ENCODE measurements at regions not wholly inside any gene's neighbourhood (a gene's known extent, or its start where the extent isn't known, plus 50 kb on each side); places are given as distances from the start of the nearest gene placed in this dataset.

DNA sequence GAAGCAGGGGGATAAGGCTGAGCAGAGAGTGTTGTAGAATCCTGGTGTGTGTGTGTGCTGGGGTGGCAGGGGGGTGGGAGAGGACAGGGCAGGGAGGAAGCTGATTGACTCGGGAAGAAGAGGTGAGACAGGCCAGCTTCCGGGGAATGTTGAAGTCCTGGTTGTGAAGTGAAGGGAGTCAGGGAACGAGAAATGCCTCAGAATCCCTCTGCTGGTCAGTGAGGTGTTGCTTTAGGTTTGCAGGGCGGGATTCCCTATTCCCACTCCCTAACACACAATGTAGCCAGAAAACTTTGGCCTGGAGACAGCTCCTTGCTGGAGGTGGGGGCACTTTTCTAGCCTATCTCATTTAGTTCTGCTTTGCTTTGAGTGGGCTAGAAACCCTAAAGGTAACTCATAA lies 265.1 kb downstream of the HAUS1 start:
- ATAC-seq, result no peak
- H3K27ac Mint-ChIP-seq, result no peak overlapping the region
- H3K4me3 Mint-ChIP-seq, result no peak overlapping the region
- H3K9me3 Mint-ChIP-seq, result peaks cover 6% of the 10 kb centered on the region
- no peaks in the 10 kb centered on the region for H3K36me3 Mint-ChIP-seq
- no peaks in the 10 kb centered on the region for H3K27me3 Mint-ChIP-seq
- H3K4me1 Mint-ChIP-seq, result no peaks in the 10 kb centered on the region

DNA sequence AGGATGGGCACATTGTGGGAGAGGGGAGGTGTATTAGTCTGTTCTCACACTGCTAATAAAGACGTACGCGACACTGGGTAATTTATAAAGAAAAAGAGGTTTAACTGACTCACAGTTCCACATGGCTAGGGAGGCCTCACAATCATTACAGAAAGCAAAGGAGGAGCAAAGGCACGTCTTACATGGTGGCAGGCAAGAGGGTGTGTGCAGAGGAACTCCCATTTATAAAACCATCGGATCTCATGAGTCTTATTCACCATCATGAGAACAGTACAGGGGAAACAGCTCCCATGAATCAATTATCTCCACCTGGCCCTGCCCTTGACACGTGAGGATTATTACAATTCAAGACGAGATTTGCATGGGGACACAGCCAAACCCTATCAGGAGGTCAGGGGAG lies 266.7 kb downstream of the HAUS1 start:
- Mint-ChIP-seq H3K9me3 (peaks cover 6% of the 10 kb centered on the region), H3K4me3 (no peak overlapping the region), H3K4me1 (no peaks in the 10 kb centered on the region), H3K27me3 (no peaks in the 10 kb centered on the region), H3K27ac (no peak overlapping the region), H3K36me3 (no peaks in the 10 kb centered on the region)
- no peak for ATAC-seq

DNA sequence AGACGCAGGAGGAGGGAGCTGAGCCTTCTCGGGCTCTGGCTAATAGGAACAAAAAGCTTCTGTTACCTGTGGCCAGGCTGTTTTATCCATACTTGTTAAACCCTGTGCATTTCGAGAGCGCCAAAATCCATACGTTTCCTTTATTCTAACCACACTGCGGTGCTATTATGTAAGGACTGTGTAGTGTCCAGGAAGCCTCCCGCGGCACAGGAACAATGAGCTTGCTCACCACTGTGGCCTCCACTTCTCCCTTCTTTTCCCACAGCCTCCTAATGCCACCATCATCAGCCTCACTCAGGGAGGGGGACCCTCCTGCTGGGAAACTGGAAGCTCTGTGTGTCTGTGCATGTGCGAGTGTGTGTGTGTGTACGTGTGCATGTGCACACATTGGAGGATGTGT lies 268.5 kb downstream of the HAUS1 start:
- H3K27me3 Mint-ChIP-seq, result no peaks in the 10 kb centered on the region
- ATAC-seq, result no peak
- H3K9me3 Mint-ChIP-seq, result peaks cover 6% of the 10 kb centered on the region
- H3K36me3 Mint-ChIP-seq, result no peaks in the 10 kb centered on the region
- H3K4me3 Mint-ChIP-seq, result no peak overlapping the region
- no peaks in the 10 kb centered on the region for H3K4me1 Mint-ChIP-seq
- no peak overlapping the region for H3K27ac Mint-ChIP-seq

DNA sequence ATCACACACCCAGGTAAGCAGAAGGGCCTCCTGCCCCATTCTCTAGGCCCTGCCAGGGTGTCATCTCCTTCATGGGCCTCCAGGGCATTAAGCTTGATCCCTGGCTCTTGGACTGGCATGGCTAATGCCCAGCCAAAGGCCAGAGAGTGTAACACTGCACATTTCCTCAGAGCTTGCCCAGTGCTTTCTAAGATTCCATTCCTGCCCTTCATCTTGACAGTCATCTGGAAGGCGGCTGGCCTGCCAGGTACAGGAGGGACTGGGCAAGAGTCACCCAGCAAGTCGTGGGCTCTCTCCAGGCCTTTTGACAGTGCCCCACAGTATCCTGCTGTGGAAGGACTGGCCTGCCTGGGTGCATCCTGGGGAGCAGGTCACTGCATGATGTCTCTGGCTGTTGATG lies 268.9 kb downstream of the HAUS1 start:
- Mint-ChIP-seq H3K9me3 (peaks cover 6% of the 10 kb centered on the region), H3K27ac (no peak overlapping the region), H3K4me3 (no peak overlapping the region), H3K27me3 (no peaks in the 10 kb centered on the region), H3K36me3 (no peaks in the 10 kb centered on the region), H3K4me1 (no peaks in the 10 kb centered on the region)
- no peak for ATAC-seq

DNA sequence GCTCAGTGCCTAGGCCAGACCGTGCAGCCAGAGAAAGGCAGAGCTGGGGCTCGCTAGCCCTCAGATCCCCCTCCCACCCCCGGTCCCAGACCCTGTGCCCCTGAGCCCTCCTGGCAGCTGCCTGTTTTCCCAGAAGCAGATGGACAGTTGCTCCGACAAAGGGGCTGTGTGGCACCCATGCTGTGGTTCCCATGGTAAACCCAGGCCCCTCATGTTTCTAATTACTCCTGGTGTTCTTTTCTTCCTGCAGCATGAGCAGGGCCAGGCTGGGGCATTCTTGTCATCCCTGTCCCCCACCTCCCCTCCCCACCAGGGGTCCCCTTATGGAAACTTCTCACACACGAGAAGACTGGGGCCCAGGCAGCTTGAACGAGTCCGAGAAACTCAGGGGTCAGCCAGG lies 269.6 kb downstream of the HAUS1 start:
- ATAC-seq, result no peak
- Mint-ChIP-seq H3K9me3 (peaks cover 6% of the 10 kb centered on the region), H3K27ac (no peak overlapping the region), H3K27me3 (no peaks in the 10 kb centered on the region), H3K36me3 (no peaks in the 10 kb centered on the region), H3K4me3 (no peak overlapping the region), H3K4me1 (no peaks in the 10 kb centered on the region)

DNA sequence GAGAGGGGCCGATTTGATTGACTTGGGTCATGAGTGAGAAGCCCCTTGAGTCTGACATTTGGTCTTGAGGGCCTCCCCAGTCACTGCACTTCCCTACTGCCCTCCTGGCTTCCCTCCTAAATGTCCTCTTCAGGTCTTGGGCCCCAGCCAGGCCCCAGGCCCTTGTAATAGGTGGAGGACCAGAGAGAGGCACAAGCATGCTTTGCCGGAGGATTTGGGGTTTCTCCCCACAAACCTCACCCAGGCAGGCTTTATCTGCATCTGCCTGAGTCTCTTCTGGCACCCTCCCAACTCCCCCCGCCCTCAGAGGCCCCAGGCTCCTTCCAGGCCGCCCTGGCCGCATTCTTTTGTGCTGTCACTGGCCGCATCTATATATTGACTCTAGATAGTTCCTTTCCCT lies 270.7 kb downstream of the HAUS1 start:
- H3K36me3 Mint-ChIP-seq, result no peaks in the 10 kb centered on the region
- H3K27ac Mint-ChIP-seq, result no peak overlapping the region
- H3K4me3 Mint-ChIP-seq, result no peak overlapping the region
- H3K27me3 Mint-ChIP-seq, result no peaks in the 10 kb centered on the region
- H3K9me3 Mint-ChIP-seq, result peaks cover 6% of the 10 kb centered on the region
- ATAC-seq, result no peak
- H3K4me1 Mint-ChIP-seq, result no peaks in the 10 kb centered on the region

DNA sequence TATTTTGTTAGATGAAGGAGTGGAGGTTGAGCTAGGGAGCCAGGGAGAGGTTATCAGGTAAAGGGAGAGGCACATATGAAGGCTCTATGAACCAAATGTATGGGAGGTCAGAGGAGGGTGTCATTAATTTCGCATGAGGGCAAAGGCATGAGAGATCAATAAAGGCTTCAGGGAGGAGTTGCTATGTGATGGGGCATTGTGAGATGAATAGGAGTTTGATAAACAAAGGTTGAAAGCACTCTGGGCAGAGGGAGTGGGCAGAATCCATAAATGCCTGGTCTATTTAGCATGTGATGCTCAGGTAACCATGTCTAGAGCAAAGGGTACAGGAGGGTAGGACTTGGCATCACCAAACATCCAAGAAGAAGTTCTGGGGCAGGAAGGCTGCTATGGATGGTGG lies 273.4 kb downstream of the HAUS1 start:
- no peaks in the 10 kb centered on the region for H3K36me3 Mint-ChIP-seq
- H3K27me3 Mint-ChIP-seq, result peaks cover 5% of the 10 kb centered on the region
- no peaks in the 10 kb centered on the region for H3K9me3 Mint-ChIP-seq
- ATAC-seq, result no peak
- H3K4me1 Mint-ChIP-seq, result no peaks in the 10 kb centered on the region
- H3K4me3 Mint-ChIP-seq, result no peak overlapping the region
- no peak overlapping the region for H3K27ac Mint-ChIP-seq

DNA sequence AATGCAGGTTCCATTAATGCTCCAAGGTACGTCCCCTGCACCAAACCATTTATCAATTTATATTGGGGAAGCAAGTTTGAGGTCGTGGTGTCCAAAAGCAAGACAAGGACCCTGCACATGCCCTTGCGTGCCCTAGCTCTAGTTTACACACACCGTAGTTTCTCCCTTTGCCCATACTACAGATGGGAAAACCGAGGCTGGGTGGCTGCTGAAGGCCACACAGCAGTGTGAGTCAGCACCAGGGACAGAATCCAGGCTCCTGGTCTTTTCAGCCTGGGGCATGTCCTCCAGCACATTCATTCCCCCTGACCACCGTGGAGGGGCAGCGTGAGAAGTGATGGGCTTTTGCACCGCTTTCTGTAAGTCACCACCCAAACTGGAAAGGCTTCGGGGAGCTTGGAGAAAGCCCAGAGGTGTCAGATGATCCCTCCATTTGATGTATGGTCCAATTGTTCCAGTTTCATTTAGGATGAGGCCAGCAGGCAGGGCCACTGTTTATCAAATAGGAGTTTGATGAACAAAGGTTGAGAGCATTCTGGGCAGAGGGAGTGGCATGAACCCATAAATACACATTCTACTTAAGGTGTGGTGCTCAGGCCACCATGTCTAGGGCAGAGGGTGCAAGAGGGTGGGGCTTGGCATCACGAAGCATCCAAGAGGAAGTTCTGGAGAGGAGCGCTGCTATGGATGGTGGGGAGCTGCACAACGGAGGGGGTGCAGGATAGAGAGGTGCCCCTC lies 274.1 kb downstream of the HAUS1 start:
- no peak for ATAC-seq
- Mint-ChIP-seq H3K27ac (no peak overlapping the region), H3K4me3 (no peak overlapping the region), H3K4me1 (no peaks in the 10 kb centered on the region), H3K27me3 (peaks cover 11% of the 10 kb centered on the region), H3K36me3 (no peaks in the 10 kb centered on the region), H3K9me3 (no peaks in the 10 kb centered on the region)

DNA sequence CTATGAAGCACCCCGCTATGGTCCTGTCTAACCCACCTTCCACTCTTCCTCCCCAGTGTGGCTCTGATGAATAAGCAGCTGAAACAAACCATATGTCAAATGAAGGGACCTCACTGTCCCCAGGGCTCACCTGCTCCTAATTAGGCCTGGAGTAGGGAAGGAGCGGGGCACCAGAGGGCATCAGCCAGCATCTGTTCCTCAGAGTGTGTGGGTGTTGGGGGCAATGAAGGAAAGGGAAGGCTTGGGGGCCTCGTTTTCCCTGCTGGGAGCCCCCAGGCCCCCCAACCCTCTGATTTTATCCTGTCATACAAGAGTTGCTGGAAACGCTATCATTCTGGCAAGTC lies 274.7 kb downstream of the HAUS1 start:
- Mint-ChIP-seq H3K27me3 (peaks cover 13% of the 10 kb centered on the region), H3K9me3 (no peaks in the 10 kb centered on the region), H3K36me3 (no peaks in the 10 kb centered on the region), H3K4me1 (no peaks in the 10 kb centered on the region), H3K27ac (no peak overlapping the region), H3K4me3 (no peak overlapping the region)
- no peak for ATAC-seq

DNA sequence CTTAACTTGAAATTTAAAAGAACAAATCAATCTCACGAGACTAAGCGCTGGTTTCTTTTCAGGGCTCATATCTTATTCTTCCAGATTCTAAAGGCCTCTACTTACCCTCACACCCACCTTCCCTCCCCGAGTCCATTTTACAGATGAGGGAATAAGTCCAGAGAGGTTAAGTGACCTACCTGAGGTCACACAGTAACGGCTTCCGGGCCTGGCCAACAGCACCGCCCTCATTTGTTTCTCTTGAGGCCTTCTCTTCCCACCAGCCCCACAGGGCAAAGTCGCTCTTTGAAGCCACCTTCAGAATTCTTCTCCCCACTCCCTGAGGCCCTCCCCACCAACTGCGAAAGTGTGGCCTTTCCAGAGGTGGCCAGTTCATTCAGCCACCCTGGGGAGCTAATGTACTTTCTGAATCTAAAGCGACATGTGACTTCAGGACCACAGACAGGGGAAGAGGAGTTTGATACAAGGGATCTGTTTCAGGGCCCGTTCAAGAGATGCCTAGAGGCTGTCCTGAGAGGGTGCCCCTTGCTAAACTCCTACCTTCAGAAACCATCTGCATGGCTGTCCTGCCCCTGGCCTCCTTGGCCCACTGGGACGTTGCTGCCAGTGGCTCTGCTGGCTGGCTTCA lies 275.3 kb downstream of the HAUS1 start:
- Mint-ChIP-seq H3K9me3 (no peaks in the 10 kb centered on the region), H3K4me1 (no peaks in the 10 kb centered on the region), H3K27ac (no peak overlapping the region), H3K4me3 (no peak overlapping the region), H3K27me3 (peaks cover 19% of the 10 kb centered on the region), H3K36me3 (no peaks in the 10 kb centered on the region)
- no peak for ATAC-seq

DNA sequence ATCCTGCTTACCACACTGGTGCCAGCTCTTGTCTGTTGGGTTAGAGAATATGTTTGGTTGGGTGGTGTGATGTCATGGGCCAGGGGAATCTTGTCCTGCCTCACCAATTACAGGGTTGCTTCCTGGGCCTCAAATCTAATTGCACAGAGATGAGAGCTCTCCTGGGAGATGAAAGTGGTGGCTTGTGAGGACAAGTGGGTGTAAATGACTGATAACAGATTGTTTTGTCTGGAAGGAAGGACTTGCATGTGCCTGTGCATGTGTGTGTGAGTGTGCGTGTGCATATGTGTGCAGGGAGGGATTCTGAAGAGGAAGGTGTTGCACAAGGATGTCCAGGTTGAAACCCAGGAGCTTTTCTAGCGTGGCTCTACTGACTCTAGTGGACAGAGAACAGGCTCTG lies 271.9 kb downstream of the LOXHD1 start:
- Mint-ChIP-seq H3K27ac (no peak overlapping the region), H3K4me3 (no peak overlapping the region)

DNA sequence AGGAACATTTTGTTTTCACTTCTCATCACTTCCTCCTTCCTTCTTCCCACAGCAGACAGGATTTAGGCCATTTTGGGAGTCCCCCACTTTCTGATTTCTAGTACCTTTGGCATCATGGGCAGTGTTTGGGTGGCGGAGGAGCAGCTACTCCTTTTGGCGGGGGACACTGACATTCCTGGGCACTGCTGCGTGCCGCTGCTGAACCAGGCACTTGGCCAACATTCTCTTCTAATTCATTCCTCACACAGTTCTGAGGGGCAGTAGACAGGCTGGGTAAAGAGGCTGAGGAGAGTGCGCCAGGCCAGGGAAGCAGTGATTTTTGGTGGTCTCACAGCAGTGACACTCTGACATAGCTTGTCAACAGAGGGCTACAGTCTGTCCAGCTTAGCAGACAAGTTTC lies 270.2 kb downstream of the LOXHD1 start:
- Mint-ChIP-seq H3K36me3 (no peaks in the 10 kb centered on the region), H3K27ac (no peak overlapping the region), H3K27me3 (peaks cover 31% of the 10 kb centered on the region), H3K9me3 (no peaks in the 10 kb centered on the region), H3K4me3 (no peak overlapping the region), H3K4me1 (no peaks in the 10 kb centered on the region)
- ATAC-seq, result no peak

More for the DNA sequence above, 271.9 kb downstream of the LOXHD1 start:
- ATAC-seq, result no peak
- Mint-ChIP-seq H3K9me3 (no peaks in the 10 kb centered on the region), H3K36me3 (no peaks in the 10 kb centered on the region), H3K27me3 (peaks cover 31% of the 10 kb centered on the region), H3K4me1 (no peaks in the 10 kb centered on the region)

DNA sequence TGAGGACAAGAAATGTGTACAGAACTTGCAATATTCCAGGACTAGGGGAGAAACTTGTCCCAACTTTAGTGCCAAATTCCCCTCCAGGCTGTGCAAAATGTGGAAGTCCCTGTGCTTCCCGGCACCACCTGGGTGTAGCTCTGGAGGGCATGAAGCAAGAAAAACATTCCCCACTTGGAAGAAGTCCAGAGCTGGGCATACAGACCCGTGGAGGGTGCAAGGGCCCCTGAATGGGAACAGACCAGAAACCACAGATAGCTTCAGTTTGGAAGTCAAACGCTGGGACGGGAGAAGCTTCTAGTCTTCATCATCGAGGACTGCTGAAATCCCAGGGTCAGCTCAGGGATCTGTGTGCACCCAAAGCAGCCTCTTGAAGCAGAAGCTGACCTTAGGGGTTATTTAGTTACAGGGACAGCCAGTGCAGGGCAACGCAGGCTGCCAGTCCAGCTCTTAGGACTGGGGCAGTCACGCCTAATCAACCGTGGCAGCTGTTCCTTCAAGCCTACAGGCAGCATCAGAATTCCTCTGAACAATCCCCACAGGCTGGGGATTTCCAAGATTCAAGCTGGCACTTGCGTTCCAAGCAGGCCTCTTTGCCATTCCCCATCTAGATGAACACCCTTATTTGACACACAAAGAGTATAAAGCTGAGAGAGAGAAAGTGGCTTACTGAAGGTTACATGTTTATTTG lies 269.4 kb downstream of the LOXHD1 start:
- H3K27me3 Mint-ChIP-seq, result peaks cover 26% of the 10 kb centered on the region
- H3K4me1 Mint-ChIP-seq, result no peaks in the 10 kb centered on the region
- no peaks in the 10 kb centered on the region for H3K9me3 Mint-ChIP-seq
- no peak for ATAC-seq
- H3K4me3 Mint-ChIP-seq, result no peak overlapping the region
- H3K27ac Mint-ChIP-seq, result no peak overlapping the region
- no peaks in the 10 kb centered on the region for H3K36me3 Mint-ChIP-seq

DNA sequence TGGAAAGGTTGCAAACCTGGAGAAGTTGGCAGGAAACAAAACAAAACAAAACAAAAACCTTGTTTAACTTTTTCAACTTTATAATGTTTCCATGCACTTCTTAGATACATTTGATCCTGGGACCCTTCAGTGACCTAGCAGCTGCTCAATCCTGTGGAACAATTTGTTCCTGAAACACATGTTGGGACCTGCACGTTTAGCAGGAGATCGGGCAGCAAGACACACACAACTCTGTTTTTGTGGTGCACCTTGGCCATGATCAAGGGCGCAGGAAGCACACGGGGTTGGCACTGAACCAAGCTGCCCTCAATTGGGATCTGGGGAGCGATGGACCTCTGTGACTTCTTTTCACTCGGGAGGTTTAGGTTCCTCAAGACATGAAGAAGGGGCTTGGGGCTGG lies 268.7 kb downstream of the LOXHD1 start:
- peaks cover 20% of the 10 kb centered on the region for H3K27me3 Mint-ChIP-seq
- H3K4me1 Mint-ChIP-seq, result no peaks in the 10 kb centered on the region
- no peak overlapping the region for H3K27ac Mint-ChIP-seq
- H3K4me3 Mint-ChIP-seq, result no peak overlapping the region
- ATAC-seq, result no peak
- H3K36me3 Mint-ChIP-seq, result no peaks in the 10 kb centered on the region
- no peaks in the 10 kb centered on the region for H3K9me3 Mint-ChIP-seq

DNA sequence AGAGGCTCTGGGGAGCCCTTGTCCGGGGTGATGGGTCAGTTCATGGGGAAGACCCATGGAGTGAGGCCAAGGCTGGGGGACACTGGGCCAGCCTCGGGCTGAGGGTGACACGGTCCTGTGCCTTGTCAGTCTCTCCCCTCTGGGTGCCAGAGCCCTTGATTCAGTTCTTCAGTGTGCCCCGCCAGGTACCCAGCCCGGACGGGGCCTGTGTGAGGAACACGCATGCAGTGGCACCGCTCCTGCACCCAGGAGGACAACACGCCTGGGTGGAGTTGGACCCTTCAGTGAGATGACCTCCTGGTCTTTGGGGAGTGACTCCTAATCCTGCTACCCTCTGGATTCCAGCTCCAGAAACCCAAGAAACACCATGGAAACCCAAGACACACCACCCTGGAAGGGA lies 264.4 kb downstream of the LOXHD1 start:
- H3K4me1 Mint-ChIP-seq, result no peaks in the 10 kb centered on the region
- H3K36me3 Mint-ChIP-seq, result no peaks in the 10 kb centered on the region
- peaks cover 3% of the 10 kb centered on the region for H3K9me3 Mint-ChIP-seq
- no peak overlapping the region for H3K4me3 Mint-ChIP-seq
- no peak for ATAC-seq
- H3K27ac Mint-ChIP-seq, result no peak overlapping the region
- peaks cover 8% of the 10 kb centered on the region for H3K27me3 Mint-ChIP-seq

DNA sequence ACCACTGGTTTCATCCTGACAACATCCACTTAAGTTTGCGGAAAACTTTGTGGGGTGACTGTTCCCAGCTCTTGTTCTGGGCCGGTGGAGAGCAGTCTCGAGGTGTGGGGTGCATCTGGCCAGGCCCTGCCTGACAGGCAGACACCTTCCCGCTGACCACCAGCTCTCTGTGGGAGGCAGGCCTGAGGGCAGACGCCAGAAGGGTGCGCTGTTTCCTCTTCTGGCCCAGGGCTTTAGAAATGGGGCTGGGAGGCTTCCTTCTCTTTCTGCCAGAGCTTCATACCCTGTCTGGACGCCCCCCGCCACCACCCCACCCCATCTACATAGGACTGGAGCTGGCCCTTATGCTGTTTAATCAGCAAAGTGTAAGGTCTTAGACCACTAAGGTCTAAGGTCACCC lies 263.8 kb downstream of the LOXHD1 start:
- H3K27me3 Mint-ChIP-seq, result peaks cover 15% of the 10 kb centered on the region
- H3K4me3 Mint-ChIP-seq, result no peak overlapping the region
- peaks cover 8% of the 10 kb centered on the region for H3K9me3 Mint-ChIP-seq
- no peak for ATAC-seq
- no peaks in the 10 kb centered on the region for H3K4me1 Mint-ChIP-seq
- no peaks in the 10 kb centered on the region for H3K36me3 Mint-ChIP-seq
- no peak overlapping the region for H3K27ac Mint-ChIP-seq
